ENCODE measurements at regions not wholly inside any gene's neighbourhood (a gene's known extent, or its start where the extent isn't known, plus 50 kb on each side); places are given as distances from the start of the nearest gene placed in this dataset.

DNA sequence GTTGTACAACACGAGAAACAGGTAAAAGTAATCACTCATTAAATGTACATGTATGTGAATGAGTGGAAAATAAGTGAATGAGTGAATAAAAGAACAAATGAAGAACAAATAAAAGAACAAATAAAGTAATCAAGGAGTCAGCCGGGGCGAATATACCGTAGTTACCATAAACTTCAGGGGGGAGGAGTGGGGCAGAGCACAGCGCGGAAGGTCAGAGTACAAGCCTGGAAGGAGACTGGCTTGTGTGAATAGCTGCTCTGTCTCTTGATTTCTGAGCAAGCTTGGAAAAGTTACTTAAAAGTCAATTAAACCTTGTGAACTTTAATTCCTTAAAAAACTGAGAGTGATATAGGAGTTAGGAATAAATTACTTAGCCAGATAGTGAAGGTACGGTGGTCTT is 466.5 kb upstream of the CNTN4 start:
- ChIA-PET CTCF (no interaction called here), POLR2A (no interaction called here)
- H3K9me3 ChIP-seq (ENCODE audit: control insufficient read depth, insufficient read depth, low read length): peaks cover 3% of the 10 kb centered on the region; the same call in 1 of the 2 replicates
- no peak for DNase-seq (ENCODE audit: low read depth, low spot score)
- no peak overlapping the region for H3K27ac ChIP-seq (ENCODE audit: low read depth, low read length)
- H3K4me3 ChIP-seq (ENCODE audit: low read depth, low read length): no peak overlapping the region
- no peaks in the 10 kb centered on the region for H3K27me3 ChIP-seq (ENCODE audit: control insufficient read depth, insufficient read depth, low read length)
- TF ChIP-seq, protein P1, sequence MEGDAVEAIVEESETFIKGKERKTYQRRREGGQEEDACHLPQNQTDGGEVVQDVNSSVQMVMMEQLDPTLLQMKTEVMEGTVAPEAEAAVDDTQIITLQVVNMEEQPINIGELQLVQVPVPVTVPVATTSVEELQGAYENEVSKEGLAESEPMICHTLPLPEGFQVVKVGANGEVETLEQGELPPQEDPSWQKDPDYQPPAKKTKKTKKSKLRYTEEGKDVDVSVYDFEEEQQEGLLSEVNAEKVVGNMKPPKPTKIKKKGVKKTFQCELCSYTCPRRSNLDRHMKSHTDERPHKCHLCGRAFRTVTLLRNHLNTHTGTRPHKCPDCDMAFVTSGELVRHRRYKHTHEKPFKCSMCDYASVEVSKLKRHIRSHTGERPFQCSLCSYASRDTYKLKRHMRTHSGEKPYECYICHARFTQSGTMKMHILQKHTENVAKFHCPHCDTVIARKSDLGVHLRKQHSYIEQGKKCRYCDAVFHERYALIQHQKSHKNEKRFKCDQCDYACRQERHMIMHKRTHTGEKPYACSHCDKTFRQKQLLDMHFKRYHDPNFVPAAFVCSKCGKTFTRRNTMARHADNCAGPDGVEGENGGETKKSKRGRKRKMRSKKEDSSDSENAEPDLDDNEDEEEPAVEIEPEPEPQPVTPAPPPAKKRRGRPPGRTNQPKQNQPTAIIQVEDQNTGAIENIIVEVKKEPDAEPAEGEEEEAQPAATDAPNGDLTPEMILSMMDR (IDR thresholded peaks at IDR 0.05; ENCODE audit: low read depth, low read length): no peak

- ChIA-PET POLR2A (no interaction called here), CTCF (no interaction called here)
- no peak for DNase-seq (ENCODE audit: low read depth, low spot score)
- no peak overlapping the region for H3K4me3 ChIP-seq (ENCODE audit: low read depth, low read length)
- no peaks in the 10 kb centered on the region for H3K27me3 ChIP-seq (ENCODE audit: control insufficient read depth, insufficient read depth, low read length)
- H3K27ac ChIP-seq (ENCODE audit: low read depth, low read length): no peak overlapping the region
- H3K9me3 ChIP-seq (ENCODE audit: control insufficient read depth, insufficient read depth, low read length): no peaks in the 10 kb centered on the region; the same call in 1 of the 2 replicates
- TF ChIP-seq, protein P1 (IDR thresholded peaks at IDR 0.05; ENCODE audit: low read depth, low read length): no peak
These were observed 436.8 kb upstream of the CNTN4 start for GRCh38 chr3:1661839-1662238.

DNA sequence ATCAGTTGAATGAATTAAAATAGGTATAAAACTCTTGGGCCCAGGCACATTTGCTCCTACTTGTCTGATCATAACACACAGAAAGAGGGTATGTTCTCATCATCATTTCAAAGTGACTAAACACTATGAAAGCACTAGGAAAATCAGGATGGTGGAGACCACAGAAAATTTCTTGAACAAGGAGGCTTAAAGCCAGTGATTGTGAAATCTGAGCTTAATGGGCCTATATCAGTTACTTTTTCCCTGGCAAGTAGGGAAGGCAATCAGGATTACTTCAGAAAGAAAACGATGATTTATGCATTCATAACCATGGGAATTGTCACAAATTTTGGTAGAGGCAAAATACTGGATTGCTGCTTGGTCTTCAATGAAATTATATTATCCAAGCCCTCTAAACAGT is 434.4 kb upstream of the CNTN4 start:
- CTCF ChIA-PET: no interaction called here
- POLR2A ChIA-PET: no interaction called here
- Histone ChIP-seq H3K9me3 (ENCODE audit: control insufficient read depth, insufficient read depth, low read length) (peaks cover 3% of the 10 kb centered on the region), H3K27ac (ENCODE audit: low read depth, low read length) (no peak overlapping the region), H3K4me3 (ENCODE audit: low read depth, low read length) (no peak overlapping the region), H3K27me3 (ENCODE audit: control insufficient read depth, insufficient read depth, low read length) (no peaks in the 10 kb centered on the region)
- no peak for DNase-seq (ENCODE audit: low read depth, low spot score)
- TF ChIP-seq, protein P1 (IDR thresholded peaks at IDR 0.05; ENCODE audit: low read depth, low read length): no peak

GRCh38 chr3:1666865-1667264 is 431.8 kb upstream of the CNTN4 start:
- TF ChIP-seq, protein P1 (IDR thresholded peaks at IDR 0.05; ENCODE audit: low read depth, low read length): no peak
- no peak for DNase-seq (ENCODE audit: low read depth, low spot score)
- no peaks in the 10 kb centered on the region for H3K27me3 ChIP-seq (ENCODE audit: control insufficient read depth, insufficient read depth, low read length)
- CTCF ChIA-PET: no interaction called here
- POLR2A ChIA-PET: no interaction called here
- H3K4me3 ChIP-seq (ENCODE audit: low read depth, low read length): no peak overlapping the region
- peaks cover 6% of the 10 kb centered on the region for H3K9me3 ChIP-seq (ENCODE audit: control insufficient read depth, insufficient read depth, low read length)
- no peak overlapping the region for H3K27ac ChIP-seq (ENCODE audit: low read depth, low read length)

DNA sequence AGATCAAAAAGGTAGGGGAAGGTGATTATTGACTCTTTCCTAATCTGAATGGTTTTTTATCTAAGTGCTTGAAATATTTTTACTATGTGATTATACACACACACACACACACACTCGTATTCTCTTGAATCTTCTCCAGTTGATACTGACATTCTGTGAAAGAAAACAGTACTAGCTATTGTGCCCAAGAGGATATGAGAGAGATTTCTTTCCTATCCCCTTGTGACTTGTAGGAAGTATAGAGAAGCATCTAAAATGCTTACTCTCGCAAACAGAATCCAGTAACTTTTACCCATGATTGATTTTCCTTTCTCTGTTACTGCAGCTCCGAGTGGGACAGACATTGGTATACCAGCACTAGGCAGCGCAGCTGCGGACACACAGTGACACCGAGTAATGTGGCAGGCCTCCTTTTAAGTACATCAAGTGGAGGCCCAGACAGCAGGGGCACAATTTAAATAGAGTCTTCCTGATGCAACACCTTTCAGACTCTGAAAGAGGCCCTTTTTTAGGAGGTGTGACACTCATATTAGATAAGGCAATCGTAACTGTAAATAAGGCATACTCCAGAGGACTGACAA is 421.0 kb upstream of the CNTN4 start:
- ChIA-PET POLR2A (no interaction called here), CTCF (no interaction called here)
- DNase-seq (ENCODE audit: low read depth, low spot score): no peak
- TF ChIP-seq, protein P1 (IDR thresholded peaks at IDR 0.05; ENCODE audit: low read depth, low read length): no peak
- Histone ChIP-seq H3K27me3 (ENCODE audit: control insufficient read depth, insufficient read depth, low read length) (no peaks in the 10 kb centered on the region), H3K9me3 (ENCODE audit: control insufficient read depth, insufficient read depth, low read length) (no peaks in the 10 kb centered on the region; the same call in 1 of the 2 replicates), H3K27ac (ENCODE audit: low read depth, low read length) (no peak overlapping the region), H3K4me3 (ENCODE audit: low read depth, low read length) (no peak overlapping the region)
